Hepatocyte (in vitro differentiated cells): ENCODE measurements at regions not wholly inside any gene's neighbourhood (a gene's known extent, or its start where the extent isn't known, plus 50 kb on each side); places are given as distances from the start of the nearest gene placed in this dataset.

Source experiments
- CTCF ChIP-seq: fragments of 200-600 bp; sonication (generic); IDR thresholded peaks from 2 replicates; pipeline ENCODE4 v1.5.1; 2016; ENCODE audit warnings: antibody characterized with exemption, mild to moderate bottlenecking; ENCODE audit not compliant: poor library complexity
- EZH2 ChIP-seq: fragments of 200-600 bp; sonication (generic); IDR thresholded peaks from 2 replicates; pipeline ENCODE4 v1.6.1; 2016; ENCODE audit warnings: antibody characterized with exemption, mild to moderate bottlenecking, borderline replicate concordance
- EZH2phosphoT487 ChIP-seq: fragments of 200-600 bp; sonication (generic); IDR thresholded peaks from one replicate; pipeline ENCODE4 v1.6.1; 2018; ENCODE audit warnings: antibody characterized with exemption, mild to moderate bottlenecking, low read depth, moderate library complexity; ENCODE audit not compliant: unreplicated experiment, severe bottlenecking

- TF ChIP-seq CTCF: no peak
- TF ChIP-seq EZH2phosphoT487: no peak
- no peak for TF ChIP-seq EZH2
Observed at GRCh38 chr1:81142099-81142826, 658.5 kb upstream of the ADGRL2 start.
